SU-DHL-6 (cell line): ENCODE measurements at regions not wholly inside any gene's neighbourhood (a gene's known extent, or its start where the extent isn't known, plus 50 kb on each side); places are given as distances from the start of the nearest gene placed in this dataset.

Experiments used
- H2AFZ ChIP-seq: fragments of 200-600 bp; sonication (generic); 2 replicates; pipeline ENCODE4 v1.6.1; 2014; ENCODE audit warnings: low read depth, mild to moderate bottlenecking, moderate library complexity, mixed read lengths, antibody characterized with exemption, low read length; ENCODE audit not compliant: severe bottlenecking
- H3F3A ChIP-seq: fragments of 200-600 bp; shearing (Covaris generic); 2 replicates; pipeline ENCODE4 v1.6.0; 2016; ENCODE audit warnings: antibody characterized with exemption, mild to moderate bottlenecking; ENCODE audit not compliant: insufficient read depth
- H3K27ac ChIP-seq: fragments of 200-600 bp; sonication (generic); 2 replicates; pipeline ENCODE4 v1.5.1; 2016; ENCODE audit warnings: low read depth, mild to moderate bottlenecking, low read length, moderate library complexity, mixed read lengths
- H3K27me3 ChIP-seq: fragments of 200-600 bp; sonication (generic), shearing (Covaris generic); 2 replicates; pipeline ENCODE4 v1.6.0; 2014; ENCODE audit warnings: mild to moderate bottlenecking, low read length
- H3K36me3 ChIP-seq: fragments of 200-600 bp; sonication (generic); 2 replicates; pipeline ENCODE4 v1.6.1; 2014; ENCODE audit warnings: mild to moderate bottlenecking, low read length, mixed read lengths
- H3K4me2 ChIP-seq: fragments of 300-600, 200-600 bp; shearing (Covaris generic), sonication (generic); 2 replicates; pipeline ENCODE4 v1.6.0; 2014; ENCODE audit warnings: low read length, low read depth, mild to moderate bottlenecking; ENCODE audit not compliant: poor library complexity, severe bottlenecking
- H3K4me3 ChIP-seq: fragments of 200-600 bp; sonication (generic); 2 replicates; pipeline ENCODE4 v1.5.1; 2014; ENCODE audit warnings: antibody characterized with exemption, low read length, mild to moderate bottlenecking, mixed read lengths; ENCODE audit not compliant: insufficient read depth, poor library complexity, severe bottlenecking
- H3K79me2 ChIP-seq: fragments of 200-600 bp; sonication (generic); 2 replicates; pipeline ENCODE4 v1.6.1; 2014; ENCODE audit warnings: mild to moderate bottlenecking, low read length, moderate library complexity; ENCODE audit not compliant: insufficient read depth
- H3K9ac ChIP-seq: fragments of 200-600 bp; sonication (generic); 2 replicates; pipeline ENCODE4 v1.7.0; 2014; ENCODE audit warnings: mild to moderate bottlenecking, low read length
- H3K9me2 ChIP-seq: fragments of 200-600 bp; sonication (generic); replicated peaks from 2 replicates; pipeline ENCODE4 v1.6.1; 2014; ENCODE audit warnings: low read length; ENCODE audit not compliant: insufficient read depth
- H3K9me3 ChIP-seq: fragments of 200-600 bp; sonication (generic); 2 replicates; pipeline ENCODE4 v1.6.1; 2014; ENCODE audit warnings: low read length, mixed read lengths; ENCODE audit not compliant: insufficient read depth
- H4K20me1 ChIP-seq: fragments of 200-600 bp; sonication (generic); 2 replicates; pipeline ENCODE4 v1.6.1; 2014; ENCODE audit warnings: low read depth, mild to moderate bottlenecking, antibody characterized with exemption, low read length, moderate library complexity, mixed read lengths
- CTCF ChIP-seq: fragments of 200-600 bp; sonication (generic); IDR thresholded peaks from one replicate; pipeline ENCODE4 v1.5.1; 2017; ENCODE audit warnings: antibody characterized with exemption, mild to moderate bottlenecking, low read length, moderate library complexity; ENCODE audit not compliant: insufficient read depth, poor library complexity, severe bottlenecking
- EZH2phosphoT487 ChIP-seq: fragments of 200-600 bp; sonication (generic), shearing (Covaris generic); conservative IDR thresholded peaks from 2 replicates; pipeline ENCODE4 v1.6.1; 2018; ENCODE audit warnings: mild to moderate bottlenecking, antibody characterized with exemption, low read length, moderate library complexity, mixed read lengths

- Histone ChIP-seq H3F3A (no peaks in the 10 kb centered on the region), H3K79me2 (no peaks in the 10 kb centered on the region), H3K9me3 (no peaks in the 10 kb centered on the region), H3K9me2 (no peaks in the 10 kb centered on the region), H3K27ac (no peak overlapping the region), H3K27me3 (no peaks in the 10 kb centered on the region), H2AFZ (no peak overlapping the region), H4K20me1 (no peaks in the 10 kb centered on the region), H3K36me3 (no peaks in the 10 kb centered on the region), H3K4me3 (no peak overlapping the region), H3K4me2 (no peak overlapping the region), H3K9ac (no peak overlapping the region)
- TF ChIP-seq EZH2phosphoT487 (no peak), CTCF (no peak)
These were observed 246.7 kb downstream of the TTLL2 start for GRCh38 chr6:167571550-167571949.

- Histone ChIP-seq H4K20me1 (no peaks in the 10 kb centered on the region), H3K27me3 (no peaks in the 10 kb centered on the region), H3K4me2 (no peak overlapping the region), H3K36me3 (no peaks in the 10 kb centered on the region), H3K4me3 (no peak overlapping the region), H3K9ac (no peak overlapping the region), H3K9me3 (no peaks in the 10 kb centered on the region), H2AFZ (no peak overlapping the region), H3F3A (no peaks in the 10 kb centered on the region), H3K9me2 (no peaks in the 10 kb centered on the region), H3K79me2 (no peaks in the 10 kb centered on the region), H3K27ac (no peak overlapping the region)
- TF ChIP-seq CTCF (no peak), EZH2phosphoT487 (no peak)
These were observed 247.2 kb downstream of the TTLL2 start for GRCh38 chr6:167572106-167572505.

GRCh38 chr6:167572841-167573271 lies 248.0 kb downstream of the TTLL2 start:
- Histone ChIP-seq H3K4me2 (no peak overlapping the region), H3K79me2 (no peaks in the 10 kb centered on the region), H3K27ac (no peak overlapping the region), H3K9ac (no peak overlapping the region), H3K9me3 (no peaks in the 10 kb centered on the region), H3K4me3 (no peak overlapping the region), H3K9me2 (no peaks in the 10 kb centered on the region), H3F3A (no peaks in the 10 kb centered on the region), H2AFZ (no peak overlapping the region), H4K20me1 (no peaks in the 10 kb centered on the region), H3K36me3 (no peaks in the 10 kb centered on the region), H3K27me3 (no peaks in the 10 kb centered on the region)
- TF ChIP-seq CTCF (no peak), EZH2phosphoT487 (no peak)
